Hepatocyte (in vitro differentiated cells): ENCODE measurements at regions not wholly inside any gene's neighbourhood (a gene's known extent, or its start where the extent isn't known, plus 50 kb on each side); places are given as distances from the start of the nearest gene placed in this dataset.

Experiments
- EZH2 ChIP-seq: fragments of 200-600 bp; sonication (generic); IDR thresholded peaks from 2 replicates; pipeline ENCODE4 v1.6.1; 2016; ENCODE audit warnings: antibody characterized with exemption, mild to moderate bottlenecking, borderline replicate concordance
- EZH2phosphoT487 ChIP-seq: fragments of 200-600 bp; sonication (generic); IDR thresholded peaks from one replicate; pipeline ENCODE4 v1.6.1; 2018; ENCODE audit warnings: antibody characterized with exemption, mild to moderate bottlenecking, low read depth, moderate library complexity; ENCODE audit not compliant: unreplicated experiment, severe bottlenecking
- TF ChIP-seq, protein P1 (sequence below): fragments of 200-600 bp; sonication (generic); IDR thresholded peaks from 2 replicates; pipeline ENCODE4 v1.5.1; 2016; ENCODE audit warnings: antibody characterized with exemption, mild to moderate bottlenecking; ENCODE audit not compliant: poor library complexity

DNA sequence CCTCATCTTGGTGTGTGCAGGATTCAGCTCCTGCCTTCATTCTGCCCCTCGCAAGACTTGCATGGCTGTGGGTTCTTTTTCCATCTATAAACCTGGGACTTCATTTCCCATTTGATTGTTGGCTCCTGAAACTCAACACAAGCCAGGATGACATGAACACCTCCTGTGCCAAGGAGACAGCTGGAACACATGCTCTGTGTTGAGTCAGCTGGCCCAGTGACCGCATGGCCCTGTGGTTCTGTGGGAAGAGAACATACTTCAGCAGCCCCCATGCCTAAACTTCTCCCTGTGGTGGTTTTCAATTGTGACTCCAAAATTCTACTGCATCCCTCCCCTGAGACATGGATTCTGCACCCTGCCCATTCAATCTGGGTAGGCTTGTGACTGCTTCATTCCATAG is 57.9 kb upstream of the FOXF1 start:
- TF ChIP-seq, protein P1, sequence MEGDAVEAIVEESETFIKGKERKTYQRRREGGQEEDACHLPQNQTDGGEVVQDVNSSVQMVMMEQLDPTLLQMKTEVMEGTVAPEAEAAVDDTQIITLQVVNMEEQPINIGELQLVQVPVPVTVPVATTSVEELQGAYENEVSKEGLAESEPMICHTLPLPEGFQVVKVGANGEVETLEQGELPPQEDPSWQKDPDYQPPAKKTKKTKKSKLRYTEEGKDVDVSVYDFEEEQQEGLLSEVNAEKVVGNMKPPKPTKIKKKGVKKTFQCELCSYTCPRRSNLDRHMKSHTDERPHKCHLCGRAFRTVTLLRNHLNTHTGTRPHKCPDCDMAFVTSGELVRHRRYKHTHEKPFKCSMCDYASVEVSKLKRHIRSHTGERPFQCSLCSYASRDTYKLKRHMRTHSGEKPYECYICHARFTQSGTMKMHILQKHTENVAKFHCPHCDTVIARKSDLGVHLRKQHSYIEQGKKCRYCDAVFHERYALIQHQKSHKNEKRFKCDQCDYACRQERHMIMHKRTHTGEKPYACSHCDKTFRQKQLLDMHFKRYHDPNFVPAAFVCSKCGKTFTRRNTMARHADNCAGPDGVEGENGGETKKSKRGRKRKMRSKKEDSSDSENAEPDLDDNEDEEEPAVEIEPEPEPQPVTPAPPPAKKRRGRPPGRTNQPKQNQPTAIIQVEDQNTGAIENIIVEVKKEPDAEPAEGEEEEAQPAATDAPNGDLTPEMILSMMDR = no peak
- TF ChIP-seq EZH2phosphoT487 (no peak), EZH2 (no peak)
